ENCODE measurements at regions not wholly inside any gene's neighbourhood (a gene's known extent, or its start where the extent isn't known, plus 50 kb on each side); places are given as distances from the start of the nearest gene placed in this dataset.

DNA sequence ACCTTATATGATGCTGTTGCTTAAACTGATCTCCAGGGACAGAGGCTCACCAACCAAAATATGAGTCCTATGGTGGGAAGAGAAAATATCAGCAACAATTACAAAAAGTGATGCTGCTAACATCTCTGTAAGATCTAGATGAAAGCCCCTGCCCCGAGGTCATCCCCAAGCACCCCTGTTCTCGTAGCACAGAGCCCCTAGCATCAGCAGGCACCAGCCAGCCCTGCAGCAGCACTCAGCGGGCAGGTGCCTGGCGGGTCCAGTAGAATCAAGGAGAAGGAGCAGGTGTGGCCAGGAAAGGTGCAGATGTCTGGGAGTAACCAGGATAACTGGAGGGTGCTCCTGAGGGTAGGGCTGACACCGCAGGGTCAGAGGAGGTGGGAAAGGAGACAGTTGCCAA, 474.2 kb upstream of the MYT1L start:
- TF ChIP-seq, protein P1, sequence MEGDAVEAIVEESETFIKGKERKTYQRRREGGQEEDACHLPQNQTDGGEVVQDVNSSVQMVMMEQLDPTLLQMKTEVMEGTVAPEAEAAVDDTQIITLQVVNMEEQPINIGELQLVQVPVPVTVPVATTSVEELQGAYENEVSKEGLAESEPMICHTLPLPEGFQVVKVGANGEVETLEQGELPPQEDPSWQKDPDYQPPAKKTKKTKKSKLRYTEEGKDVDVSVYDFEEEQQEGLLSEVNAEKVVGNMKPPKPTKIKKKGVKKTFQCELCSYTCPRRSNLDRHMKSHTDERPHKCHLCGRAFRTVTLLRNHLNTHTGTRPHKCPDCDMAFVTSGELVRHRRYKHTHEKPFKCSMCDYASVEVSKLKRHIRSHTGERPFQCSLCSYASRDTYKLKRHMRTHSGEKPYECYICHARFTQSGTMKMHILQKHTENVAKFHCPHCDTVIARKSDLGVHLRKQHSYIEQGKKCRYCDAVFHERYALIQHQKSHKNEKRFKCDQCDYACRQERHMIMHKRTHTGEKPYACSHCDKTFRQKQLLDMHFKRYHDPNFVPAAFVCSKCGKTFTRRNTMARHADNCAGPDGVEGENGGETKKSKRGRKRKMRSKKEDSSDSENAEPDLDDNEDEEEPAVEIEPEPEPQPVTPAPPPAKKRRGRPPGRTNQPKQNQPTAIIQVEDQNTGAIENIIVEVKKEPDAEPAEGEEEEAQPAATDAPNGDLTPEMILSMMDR (conservative IDR thresholded peaks at IDR 0.05; ENCODE audit: low read length), result no peak
- TF ChIP-seq EZH2phosphoT487 (IDR thresholded peaks at IDR 0.05; ENCODE audit: borderline replicate concordance, low read depth, low read length), result no peak
